B cell (primary cell): ENCODE measurements at regions not wholly inside any gene's neighbourhood (a gene's known extent, or its start where the extent isn't known, plus 50 kb on each side); places are given as distances from the start of the nearest gene placed in this dataset.

Source experiments
- CTCF ChIP-seq: fragments of 200-600 bp; IDR thresholded peaks from one replicate; pipeline ENCODE4 v1.8.0; 2022; ENCODE audit warnings: antibody characterized with exemption, mild to moderate bottlenecking
- EZH2 ChIP-seq: IDR thresholded peaks from 2 replicates; pipeline ENCODE4 v1.6.1; 2012; ENCODE audit warnings: borderline replicate concordance, low read depth, mild to moderate bottlenecking, moderate library complexity, low read length; ENCODE audit not compliant: insufficient read depth, poor library complexity, severe bottlenecking

- TF ChIP-seq CTCF = no peak
- no peak for TF ChIP-seq EZH2
These were observed 127.9 kb downstream of the GPR85 start for GRCh38 chr7:112958775-112959174.
